ENCODE measurements at regions not wholly inside any gene's neighbourhood (a gene's known extent, or its start where the extent isn't known, plus 50 kb on each side); places are given as distances from the start of the nearest gene placed in this dataset.

DNA sequence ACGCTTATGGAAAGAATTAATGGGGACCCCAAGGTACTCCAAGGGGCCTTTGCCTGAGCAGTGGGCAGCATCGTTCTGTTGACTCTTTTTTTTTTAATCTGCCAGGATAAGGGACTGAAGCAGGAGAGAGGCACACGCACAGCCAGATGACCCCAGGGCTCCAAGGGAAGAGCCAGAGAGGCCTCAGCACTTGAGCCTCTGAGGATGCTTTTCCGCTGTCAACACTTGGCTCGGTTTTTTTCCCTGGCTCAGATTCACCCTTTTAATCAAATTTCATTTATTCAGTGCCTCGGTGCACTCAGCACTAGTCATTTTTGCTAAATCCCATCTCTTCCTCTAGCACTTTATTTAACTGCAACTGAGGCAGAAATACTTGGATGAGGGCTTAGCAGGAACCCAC is 226.3 kb downstream of the FGF9 start:
- Histone ChIP-seq H4K91ac (replicated peaks; ENCODE audit: insufficient read length, low read length) (no peak overlapping the region), H4K8ac (ENCODE audit: extremely low read depth, insufficient read depth, low read length) (no peak overlapping the region), H3K23me2 (ENCODE audit: low read depth, low read length) (no peaks in the 10 kb centered on the region), H2BK120ac (replicated peaks; ENCODE audit: low read depth, low read length) (no peak overlapping the region), H3K4me1 (replicated peaks in 1 of 4; ENCODE audit: control insufficient read depth in 3 of 4, insufficient read depth in 4 of 4, low read length in 3 of 4) (no peaks in the 10 kb centered on the region), H3K4me3 (ENCODE audit: extremely low read depth in 1 of 4, insufficient read depth in 2 of 4, low read depth in 3 of 4, low read length in 4 of 4) (no peak overlapping the region), H2BK12ac (ENCODE audit: low read depth, low read length) (no peak overlapping the region), H3K79me2 (ENCODE audit: control insufficient read depth in 1 of 2, insufficient read depth in 2 of 2, low read length in 2 of 2) (no peaks in the 10 kb centered on the region), H4K5ac (ENCODE audit: insufficient read length, low read depth, low read length) (no peak overlapping the region), H2AFZ (ENCODE audit: low read length) (no peak overlapping the region), H3K27me3 (replicated peaks in 1 of 4; ENCODE audit: control insufficient read depth in 3 of 4, extremely low read depth in 1 of 4, insufficient read depth in 3 of 4, low read length in 3 of 4) (no peaks in the 10 kb centered on the region), H3K23ac (ENCODE audit: insufficient read length) (no peak overlapping the region), H3K9me3 (ENCODE audit: insufficient read depth in 2 of 2, low read depth in 1 of 2, low read length in 1 of 2) (no peaks in the 10 kb centered on the region), H3K4ac (replicated peaks; ENCODE audit: insufficient read length, low read depth, low read length) (no peak overlapping the region), H2AK5ac (ENCODE audit: low read depth, low read length) (no peak overlapping the region), H2BK15ac (ENCODE audit: low read length) (no peak overlapping the region), H3K79me1 (ENCODE audit: low read depth, low read length) (no peaks in the 10 kb centered on the region), H3K4me2 (ENCODE audit: insufficient read depth in 1 of 2, low read depth in 2 of 2, low read length in 2 of 2) (no peak overlapping the region), H4K20me1 (replicated peaks in 1 of 2; ENCODE audit: control insufficient read depth in 1 of 2, insufficient read depth in 2 of 2, low read length in 2 of 2) (no peaks in the 10 kb centered on the region), H3K36me3 (ENCODE audit: control insufficient read depth in 2 of 4, insufficient read depth in 4 of 4, low read length in 3 of 4) (no peaks in the 10 kb centered on the region), H2BK20ac (ENCODE audit: low read length) (no peak overlapping the region), H3K18ac (ENCODE audit: extremely low read depth, low read length) (no peak overlapping the region), H3K56ac (replicated peaks; ENCODE audit: insufficient read length, low read depth, low read length) (no peak overlapping the region), H3K27ac (ENCODE audit: low read depth, low read length) (no peak overlapping the region), H3K14ac (ENCODE audit: insufficient read length) (no peak overlapping the region), H3K9ac (replicated peaks in 1 of 4; ENCODE audit: extremely low read depth in 1 of 4, low read depth in 3 of 4, low read length in 3 of 4) (no peak overlapping the region), H2BK5ac (ENCODE audit: low read depth, low read length) (no peak overlapping the region)
- TF ChIP-seq ZNF274 (IDR thresholded peaks at IDR 0.05; ENCODE audit: borderline replicate concordance, extremely low read depth, low read length) (no peak), ATF3 (IDR thresholded peaks at IDR 0.05; ENCODE audit: insufficient read depth, low read depth, low read length) (no peak), POLR2A (IDR thresholded peaks at IDR 0.05; ENCODE audit: control extremely low read depth in 1 of 2, low read depth in 2 of 2, low read length in 2 of 2) (no peak), CREB1 (IDR thresholded peaks at IDR 0.05) (no peak), MAX (IDR thresholded peaks at IDR 0.05) (no peak), SP4 (IDR thresholded peaks at IDR 0.05; ENCODE audit: low read length) (no peak), TAF7 (optimal IDR thresholded peaks at IDR 0.05; ENCODE audit: borderline replicate concordance, low read depth, low read length) (no peak), CEBPB (IDR thresholded peaks at IDR 0.05; ENCODE audit: low read depth, low read length) (no peak), CHD2 (IDR thresholded peaks at IDR 0.05; ENCODE audit: low read length) (no peak)
- no peak for FAIRE-seq
- 92% methylated on average over 6 of the region's 6 CpGs; no CpG with 5 or more reads in 1 of the 2 experiments for WGBS, 2 experiments (ENCODE audit: extremely low coverage in 1 of 2, insufficient coverage in 1 of 2, insufficient read length in 1 of 2, insufficient replicate concordance in 2 of 2, low coverage in 1 of 2, low lambda C conversion rate in 2 of 2, missing lambda C conversion rate in 1 of 2)
- CTCF ChIA-PET (ENCODE audit: partially characterized antibody), result no interaction called here
- DNase-seq (ENCODE audit: low read depth in 1 of 2, low spot score in 2 of 2), result no peak
- POLR2A ChIA-PET (ENCODE audit: partially characterized antibody), result no interaction called here
